ENCODE measurements at regions not wholly inside any gene's neighbourhood (a gene's known extent, or its start where the extent isn't known, plus 50 kb on each side); places are given as distances from the start of the nearest gene placed in this dataset.

DNA sequence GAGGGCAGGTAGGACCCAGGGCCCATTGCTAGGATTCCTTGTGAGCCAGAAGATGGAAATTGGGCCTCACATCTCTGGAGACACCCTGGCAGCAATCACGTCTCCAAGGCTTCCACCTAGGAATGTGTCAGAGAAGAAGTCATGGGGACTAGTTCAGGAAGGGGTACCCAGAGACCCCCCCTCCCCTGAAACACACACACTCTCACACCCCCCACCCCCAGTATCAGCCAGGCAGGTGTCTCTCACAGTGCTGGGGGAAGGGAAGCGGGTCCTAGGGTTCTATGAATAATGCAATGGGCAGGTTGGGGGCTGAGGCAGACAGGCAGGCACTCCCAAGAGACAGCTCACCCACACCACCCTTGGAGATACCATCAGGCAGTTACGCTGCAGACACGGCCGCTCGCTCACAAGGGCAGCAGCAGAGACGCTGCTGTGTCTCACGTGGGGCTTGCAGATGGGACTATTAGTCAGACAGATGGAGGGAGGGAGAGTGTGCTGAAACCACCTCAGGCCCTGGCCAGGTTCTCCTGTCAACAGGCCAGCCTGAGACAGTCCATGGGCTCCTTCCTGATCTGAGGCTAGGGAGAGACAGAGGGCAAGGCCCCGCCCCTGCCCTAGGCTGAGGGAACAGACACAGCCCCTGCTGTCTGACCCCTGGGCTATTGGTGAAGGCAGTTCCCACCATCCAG, 134.6 kb downstream of the CYP26B1 start:
- no peak for ATAC-seq
- Histone ChIP-seq H3K27me3 (no peaks in the 10 kb centered on the region), H3K36me3 (replicated peaks in 1 of 2; ENCODE audit: insufficient read depth in 1 of 2, low read depth in 2 of 2) (no peaks in the 10 kb centered on the region), H3K9me3 (no peaks in the 10 kb centered on the region), H3K27ac (no peak overlapping the region), H3K4me1 (no peaks in the 10 kb centered on the region), H3K4me3 (no peak overlapping the region)
- no peak for TF ChIP-seq POLR2A (IDR thresholded peaks at IDR 0.05)
- TF ChIP-seq, protein P1, sequence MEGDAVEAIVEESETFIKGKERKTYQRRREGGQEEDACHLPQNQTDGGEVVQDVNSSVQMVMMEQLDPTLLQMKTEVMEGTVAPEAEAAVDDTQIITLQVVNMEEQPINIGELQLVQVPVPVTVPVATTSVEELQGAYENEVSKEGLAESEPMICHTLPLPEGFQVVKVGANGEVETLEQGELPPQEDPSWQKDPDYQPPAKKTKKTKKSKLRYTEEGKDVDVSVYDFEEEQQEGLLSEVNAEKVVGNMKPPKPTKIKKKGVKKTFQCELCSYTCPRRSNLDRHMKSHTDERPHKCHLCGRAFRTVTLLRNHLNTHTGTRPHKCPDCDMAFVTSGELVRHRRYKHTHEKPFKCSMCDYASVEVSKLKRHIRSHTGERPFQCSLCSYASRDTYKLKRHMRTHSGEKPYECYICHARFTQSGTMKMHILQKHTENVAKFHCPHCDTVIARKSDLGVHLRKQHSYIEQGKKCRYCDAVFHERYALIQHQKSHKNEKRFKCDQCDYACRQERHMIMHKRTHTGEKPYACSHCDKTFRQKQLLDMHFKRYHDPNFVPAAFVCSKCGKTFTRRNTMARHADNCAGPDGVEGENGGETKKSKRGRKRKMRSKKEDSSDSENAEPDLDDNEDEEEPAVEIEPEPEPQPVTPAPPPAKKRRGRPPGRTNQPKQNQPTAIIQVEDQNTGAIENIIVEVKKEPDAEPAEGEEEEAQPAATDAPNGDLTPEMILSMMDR (IDR thresholded peaks at IDR 0.05) = no peak
- DNase-seq = no peak
- 75 to 98% methylated on average over 5 to 9 of the region's 9 CpGs for WGBS, 2 donors
- intact Hi-C loops (cut with DNase I) = no loop called here

DNA sequence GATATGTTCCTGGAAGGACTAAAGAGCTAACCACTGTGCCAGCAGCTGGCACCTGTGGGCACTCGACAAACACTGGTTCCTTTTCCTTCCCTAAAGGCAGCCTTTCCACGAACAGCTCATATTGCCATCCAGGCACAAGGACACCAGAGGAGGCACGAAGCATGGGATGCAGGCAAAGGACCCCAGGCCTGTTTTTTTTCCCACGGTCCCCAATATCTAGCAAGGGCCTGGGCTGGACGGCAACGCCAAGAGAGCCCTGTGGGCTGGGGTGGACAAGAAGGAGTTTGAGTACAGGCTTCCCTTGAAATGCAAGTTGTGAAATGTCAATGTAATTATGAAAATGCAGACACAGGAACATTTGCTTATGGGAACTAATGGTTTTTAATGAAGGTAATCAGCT, 135.9 kb downstream of the CYP26B1 start:
- TF ChIP-seq, protein P1 (IDR thresholded peaks at IDR 0.05) = no peak
- TF ChIP-seq POLR2A (IDR thresholded peaks at IDR 0.05) = no peak
- 55 to 63% methylated on average over 6 of the region's 6 CpGs for WGBS, 2 donors
- DNase-seq (no peak), ATAC-seq (no peak)
- no peaks in the 10 kb centered on the region for H3K9me3 ChIP-seq
- no peaks in the 10 kb centered on the region for H3K4me1 ChIP-seq
- H3K27ac ChIP-seq = no peak overlapping the region
- no peaks in the 10 kb centered on the region for H3K27me3 ChIP-seq
- intact Hi-C loops (cut with DNase I) = no loop called here
- no peaks in the 10 kb centered on the region for H3K36me3 ChIP-seq (replicated peaks in 1 of 2; ENCODE audit: insufficient read depth in 1 of 2, low read depth in 2 of 2)
- H3K4me3 ChIP-seq = no peak overlapping the region

DNA sequence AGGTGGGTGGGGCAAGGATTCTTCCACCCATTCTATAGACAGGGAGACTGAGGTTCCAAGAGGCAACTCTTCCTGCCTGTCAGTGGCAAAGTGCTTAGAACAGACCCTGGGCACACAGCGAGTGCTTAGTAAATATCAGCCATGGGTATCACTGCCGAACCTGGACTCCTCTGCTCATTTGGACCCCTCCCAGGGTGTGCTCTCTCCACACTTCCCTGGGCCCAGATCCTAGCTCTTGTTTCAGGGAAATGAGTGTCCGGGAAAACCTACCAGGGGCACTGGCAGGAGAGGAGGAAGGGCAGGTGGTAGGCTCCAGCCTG, 136.3 kb downstream of the CYP26B1 start:
- intact Hi-C loops (cut with DNase I) = no loop called here
- Histone ChIP-seq H3K4me3 (no peak overlapping the region), H3K36me3 (replicated peaks in 1 of 2; ENCODE audit: insufficient read depth in 1 of 2, low read depth in 2 of 2) (no peaks in the 10 kb centered on the region), H3K9me3 (no peaks in the 10 kb centered on the region), H3K27me3 (no peaks in the 10 kb centered on the region), H3K27ac (no peak overlapping the region), H3K4me1 (no peaks in the 10 kb centered on the region)
- 50 to 72% methylated on average over 2 to 3 of the region's 3 CpGs for WGBS, 2 donors
- ATAC-seq = no peak
- TF ChIP-seq, protein P1 (IDR thresholded peaks at IDR 0.05) = no peak
- TF ChIP-seq POLR2A (IDR thresholded peaks at IDR 0.05) = no peak
- DNase-seq = no peak

DNA sequence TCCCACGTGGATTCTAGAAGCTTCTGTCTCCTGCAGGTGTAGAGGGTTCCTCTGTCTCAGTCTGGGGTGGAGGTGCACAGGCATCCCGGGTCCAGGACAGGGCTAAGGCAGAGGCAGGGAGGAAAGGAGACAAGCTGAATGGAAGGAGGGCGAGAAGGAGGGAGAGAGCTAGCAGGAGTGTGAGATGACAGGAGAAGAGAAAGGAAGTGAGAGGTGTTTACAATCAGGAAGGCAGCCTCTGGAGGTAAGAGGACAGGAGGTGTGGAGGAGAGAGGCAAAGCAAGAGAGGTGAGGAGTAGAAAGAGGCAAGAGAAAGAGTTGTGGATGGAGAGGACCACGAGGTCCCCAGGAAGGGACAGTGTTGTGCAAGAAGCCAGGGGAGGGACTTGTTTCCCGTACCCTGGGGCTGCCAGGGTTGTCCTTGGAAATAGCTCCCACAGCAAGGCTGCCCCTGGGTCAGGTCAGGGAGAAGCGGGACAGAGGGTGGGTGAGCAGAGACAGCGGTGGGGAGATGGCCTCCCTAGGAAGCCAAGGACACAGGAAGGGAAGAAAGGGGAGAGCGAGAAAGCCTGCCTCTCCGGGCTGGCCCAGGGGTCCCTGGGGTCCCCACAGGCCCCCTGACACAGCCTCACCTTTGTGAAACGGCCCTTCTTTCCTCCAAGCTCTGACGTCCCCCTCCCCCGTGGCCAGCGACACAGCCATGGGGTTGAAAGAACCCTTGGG, 136.9 kb downstream of the CYP26B1 start:
- no peaks in the 10 kb centered on the region for H3K27me3 ChIP-seq
- WGBS, 2 donors = 53 to 62% methylated on average over 9 to 13 of the region's 13 CpGs
- H3K4me3 ChIP-seq = no peak overlapping the region
- DNase-seq (no peak), ATAC-seq (no peak)
- TF ChIP-seq POLR2A (IDR thresholded peaks at IDR 0.05) = no peak
- TF ChIP-seq, protein P1 (IDR thresholded peaks at IDR 0.05) = no peak
- H3K4me1 ChIP-seq = no peaks in the 10 kb centered on the region
- intact Hi-C loops (cut with DNase I) = no loop called here
- no peaks in the 10 kb centered on the region for H3K9me3 ChIP-seq
- no peaks in the 10 kb centered on the region for H3K36me3 ChIP-seq (replicated peaks in 1 of 2; ENCODE audit: insufficient read depth in 1 of 2, low read depth in 2 of 2)
- H3K27ac ChIP-seq = no peak overlapping the region

DNA sequence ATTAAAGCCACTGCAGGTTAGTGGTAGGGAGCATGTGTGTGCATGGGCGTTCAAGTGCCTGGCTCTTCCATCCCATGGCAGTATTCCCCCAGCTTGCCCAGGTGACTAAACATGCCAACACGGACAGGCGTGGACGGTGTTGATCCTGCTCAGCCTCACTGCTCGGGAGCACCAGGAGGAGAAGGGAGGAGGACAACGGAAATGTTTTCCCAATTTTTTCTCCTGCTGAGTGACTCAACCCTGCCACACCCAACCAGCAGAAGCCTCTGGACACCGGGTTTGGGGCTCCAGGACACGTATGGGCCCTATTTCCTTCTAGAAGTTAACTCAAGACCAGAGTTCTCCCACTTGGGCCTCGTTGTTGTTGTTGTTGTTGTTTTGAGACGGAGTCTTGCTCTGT, 139.1 kb downstream of the CYP26B1 start:
- DNase-seq = no peak
- H3K4me1 ChIP-seq = no peaks in the 10 kb centered on the region
- H3K27me3 ChIP-seq = no peaks in the 10 kb centered on the region
- no peak for TF ChIP-seq POLR2A (IDR thresholded peaks at IDR 0.05)
- TF ChIP-seq, protein P1 (IDR thresholded peaks at IDR 0.05) = no peak
- intact Hi-C loops (cut with DNase I) = no loop called here
- ATAC-seq = no peak
- H3K36me3 ChIP-seq (replicated peaks in 1 of 2; ENCODE audit: insufficient read depth in 1 of 2, low read depth in 2 of 2) = no peaks in the 10 kb centered on the region
- H3K4me3 ChIP-seq = no peak overlapping the region
- no peak overlapping the region for H3K27ac ChIP-seq
- no peaks in the 10 kb centered on the region for H3K9me3 ChIP-seq
- 73 to 78% methylated on average over 9 of the region's 10 CpGs for WGBS, 2 donors
